Activated naive CD8-positive, alpha-beta T cell treated with anti-CD3 and anti-CD28 coated beads for 36 hours (primary cell): ENCODE measurements at regions not wholly inside any gene's neighbourhood (a gene's known extent, or its start where the extent isn't known, plus 50 kb on each side); places are given as distances from the start of the nearest gene placed in this dataset.

Experiments used
- DNase-seq: peaks from one replicate; pipeline ENCODE4 v3.0.0; 2021
- H3K27ac Mint-ChIP-seq: one replicate; pipeline ENCODE4 v1.8.0; 2022; ENCODE audit warnings: mild to moderate bottlenecking, moderate library complexity, mixed read lengths
- H3K27me3 Mint-ChIP-seq: one replicate; pipeline ENCODE4 v1.8.0; 2022; ENCODE audit warnings: mild to moderate bottlenecking, mixed read lengths
- H3K36me3 Mint-ChIP-seq: one replicate; pipeline ENCODE4 v1.8.0; 2021; ENCODE audit warnings: mild to moderate bottlenecking, mixed read lengths
- H3K4me1 Mint-ChIP-seq: one replicate; pipeline ENCODE4 v1.8.0; 2021; ENCODE audit warnings: mixed read lengths
- H3K4me3 Mint-ChIP-seq: one replicate; pipeline ENCODE4 v1.8.0; 2022; ENCODE audit warnings: mild to moderate bottlenecking, moderate library complexity, mixed read lengths
- H3K9me3 Mint-ChIP-seq: one replicate; pipeline ENCODE4 v1.8.0; 2022; ENCODE audit warnings: mixed read lengths

GRCh38 chr5:86039351-86039750, 578.4 kb upstream of the COX7C start:
- no peaks in the 10 kb centered on the region for H3K36me3 Mint-ChIP-seq
- no peak overlapping the region for H3K4me3 Mint-ChIP-seq
- H3K27ac Mint-ChIP-seq, result no peak overlapping the region
- no peaks in the 10 kb centered on the region for H3K27me3 Mint-ChIP-seq
- no peak for DNase-seq
- no peaks in the 10 kb centered on the region for H3K9me3 Mint-ChIP-seq
- H3K4me1 Mint-ChIP-seq, result no peaks in the 10 kb centered on the region

- no peak overlapping the region for H3K4me3 Mint-ChIP-seq
- H3K4me1 Mint-ChIP-seq, result no peaks in the 10 kb centered on the region
- no peaks in the 10 kb centered on the region for H3K27me3 Mint-ChIP-seq
- H3K36me3 Mint-ChIP-seq, result no peaks in the 10 kb centered on the region
- H3K9me3 Mint-ChIP-seq, result no peaks in the 10 kb centered on the region
- DNase-seq, result no peak
- H3K27ac Mint-ChIP-seq, result no peak overlapping the region
These were observed 547.0 kb upstream of the COX7C start for GRCh38 chr5:86070719-86071118.

- Mint-ChIP-seq H3K36me3 (no peaks in the 10 kb centered on the region), H3K4me1 (no peaks in the 10 kb centered on the region), H3K9me3 (no peaks in the 10 kb centered on the region), H3K27me3 (no peaks in the 10 kb centered on the region), H3K4me3 (no peak overlapping the region), H3K27ac (no peak overlapping the region)
- DNase-seq, result no peak
These were observed 543.4 kb upstream of the COX7C start for GRCh38 chr5:86074297-86074696.

- Mint-ChIP-seq H3K27ac (no peak overlapping the region), H3K27me3 (no peaks in the 10 kb centered on the region), H3K36me3 (no peaks in the 10 kb centered on the region), H3K9me3 (no peaks in the 10 kb centered on the region), H3K4me3 (no peak overlapping the region), H3K4me1 (no peaks in the 10 kb centered on the region)
- DNase-seq, result no peak
These were observed 542.6 kb upstream of the COX7C start for GRCh38 chr5:86075139-86075538.

GRCh38 chr5:86095092-86095491, 522.6 kb upstream of the COX7C start:
- no peak overlapping the region for H3K4me3 Mint-ChIP-seq
- DNase-seq, result no peak
- H3K4me1 Mint-ChIP-seq, result no peaks in the 10 kb centered on the region
- H3K27me3 Mint-ChIP-seq, result no peaks in the 10 kb centered on the region
- no peak overlapping the region for H3K27ac Mint-ChIP-seq
- H3K36me3 Mint-ChIP-seq, result no peaks in the 10 kb centered on the region
- no peaks in the 10 kb centered on the region for H3K9me3 Mint-ChIP-seq

- no peak overlapping the region for H3K27ac Mint-ChIP-seq
- H3K4me1 Mint-ChIP-seq, result no peaks in the 10 kb centered on the region
- no peak overlapping the region for H3K4me3 Mint-ChIP-seq
- DNase-seq, result no peak
- no peaks in the 10 kb centered on the region for H3K27me3 Mint-ChIP-seq
- no peaks in the 10 kb centered on the region for H3K9me3 Mint-ChIP-seq
- H3K36me3 Mint-ChIP-seq, result no peaks in the 10 kb centered on the region
These were observed 515.8 kb upstream of the COX7C start for GRCh38 chr5:86101966-86102365.

DNA sequence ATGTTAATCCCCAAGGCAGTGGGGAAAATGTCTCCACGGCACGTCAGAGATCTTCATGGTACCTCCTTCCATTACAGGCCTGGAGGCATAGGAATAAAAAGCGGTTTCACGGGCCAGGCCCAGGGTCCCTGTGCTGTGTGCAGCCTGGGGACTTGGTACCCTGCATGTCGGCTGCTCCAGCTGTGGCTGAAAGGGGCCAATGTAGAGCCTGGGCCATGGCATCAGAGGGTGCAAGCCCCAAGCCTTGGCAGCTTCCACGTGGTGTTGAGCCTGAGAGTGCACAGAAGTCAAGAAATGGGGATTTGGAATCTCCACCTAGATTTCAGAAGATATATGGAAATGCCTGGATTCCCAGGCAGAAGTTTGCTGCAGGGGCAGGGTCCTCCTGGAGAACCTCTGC, 508.9 kb upstream of the COX7C start:
- Mint-ChIP-seq H3K36me3 (no peaks in the 10 kb centered on the region), H3K4me3 (no peak overlapping the region), H3K27me3 (no peaks in the 10 kb centered on the region), H3K4me1 (no peaks in the 10 kb centered on the region), H3K9me3 (no peaks in the 10 kb centered on the region), H3K27ac (no peak overlapping the region)
- DNase-seq, result no peak

GRCh38 chr5:86112249-86112648, 505.5 kb upstream of the COX7C start:
- H3K4me3 Mint-ChIP-seq, result no peak overlapping the region
- H3K4me1 Mint-ChIP-seq, result no peaks in the 10 kb centered on the region
- no peaks in the 10 kb centered on the region for H3K9me3 Mint-ChIP-seq
- H3K36me3 Mint-ChIP-seq, result no peaks in the 10 kb centered on the region
- no peak overlapping the region for H3K27ac Mint-ChIP-seq
- DNase-seq, result no peak
- H3K27me3 Mint-ChIP-seq, result no peaks in the 10 kb centered on the region

DNA sequence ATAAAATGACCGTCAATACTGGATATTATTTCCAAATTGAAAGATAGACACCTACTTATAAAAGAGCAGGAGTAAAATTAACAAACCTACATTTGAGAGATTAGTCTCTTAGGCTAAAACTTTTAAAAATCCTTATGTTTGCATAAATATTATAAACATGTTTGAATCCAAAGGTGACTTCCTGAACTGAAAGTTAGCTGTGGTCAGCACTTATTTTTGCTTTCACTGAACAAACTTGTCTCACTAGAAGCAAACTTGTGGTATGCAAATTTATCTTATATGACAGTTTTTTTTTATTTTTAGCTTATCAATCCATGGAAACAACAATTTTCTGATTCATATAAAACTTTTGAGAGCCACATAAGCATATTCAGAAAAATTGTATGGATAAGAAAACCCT, 502.6 kb upstream of the COX7C start:
- Mint-ChIP-seq H3K27me3 (no peaks in the 10 kb centered on the region), H3K4me1 (no peaks in the 10 kb centered on the region), H3K27ac (no peak overlapping the region), H3K9me3 (no peaks in the 10 kb centered on the region), H3K4me3 (no peak overlapping the region), H3K36me3 (no peaks in the 10 kb centered on the region)
- no peak for DNase-seq

DNA sequence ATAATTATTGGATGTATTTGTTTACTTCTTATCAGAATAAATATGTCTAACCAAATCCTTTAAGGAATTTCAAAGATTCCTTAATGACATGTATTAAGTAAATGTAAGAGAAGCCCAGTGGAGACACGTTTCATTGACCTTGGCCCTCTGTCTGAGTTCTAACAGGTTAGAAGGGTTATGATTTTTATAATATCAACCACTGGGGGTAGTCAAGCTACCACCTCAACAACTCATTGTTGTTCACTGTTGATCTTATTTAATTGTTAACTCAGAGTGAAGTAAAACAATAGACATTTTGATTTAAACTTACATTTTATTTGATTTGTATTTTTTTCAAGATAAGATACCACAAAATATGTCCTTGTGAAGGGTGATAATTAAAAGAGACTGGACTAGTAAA, 499.2 kb upstream of the COX7C start:
- Mint-ChIP-seq H3K9me3 (no peaks in the 10 kb centered on the region), H3K4me3 (no peak overlapping the region), H3K4me1 (no peaks in the 10 kb centered on the region), H3K36me3 (no peaks in the 10 kb centered on the region), H3K27me3 (no peaks in the 10 kb centered on the region), H3K27ac (no peak overlapping the region)
- no peak for DNase-seq

DNA sequence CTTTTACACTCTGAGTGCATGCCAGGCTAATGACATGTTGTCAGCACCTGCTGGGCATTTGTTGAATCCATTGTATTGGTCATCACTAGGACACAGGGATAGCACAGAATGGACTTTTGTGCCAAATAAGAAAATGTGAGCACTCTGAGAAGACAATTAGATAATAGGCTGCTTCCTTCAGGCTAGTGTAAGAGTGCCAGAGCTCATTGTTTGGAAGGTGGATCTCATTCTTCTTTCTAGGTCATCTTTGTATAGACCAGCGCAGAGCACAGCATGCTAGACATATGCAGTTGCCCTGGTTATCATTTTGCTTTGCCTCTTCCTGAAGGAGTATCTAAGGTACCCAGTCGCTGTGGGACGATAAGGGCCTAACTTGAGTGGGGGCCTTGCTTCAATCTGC, 493.4 kb upstream of the COX7C start:
- no peak overlapping the region for H3K27ac Mint-ChIP-seq
- no peaks in the 10 kb centered on the region for H3K36me3 Mint-ChIP-seq
- H3K4me3 Mint-ChIP-seq, result no peak overlapping the region
- DNase-seq, result no peak
- H3K4me1 Mint-ChIP-seq, result no peaks in the 10 kb centered on the region
- H3K9me3 Mint-ChIP-seq, result no peaks in the 10 kb centered on the region
- no peaks in the 10 kb centered on the region for H3K27me3 Mint-ChIP-seq

- no peak overlapping the region for H3K27ac Mint-ChIP-seq
- no peaks in the 10 kb centered on the region for H3K9me3 Mint-ChIP-seq
- H3K4me1 Mint-ChIP-seq, result no peaks in the 10 kb centered on the region
- no peaks in the 10 kb centered on the region for H3K36me3 Mint-ChIP-seq
- no peak for DNase-seq
- no peak overlapping the region for H3K4me3 Mint-ChIP-seq
- no peaks in the 10 kb centered on the region for H3K27me3 Mint-ChIP-seq
These were observed 491.8 kb upstream of the COX7C start for GRCh38 chr5:86125731-86126601.

DNA sequence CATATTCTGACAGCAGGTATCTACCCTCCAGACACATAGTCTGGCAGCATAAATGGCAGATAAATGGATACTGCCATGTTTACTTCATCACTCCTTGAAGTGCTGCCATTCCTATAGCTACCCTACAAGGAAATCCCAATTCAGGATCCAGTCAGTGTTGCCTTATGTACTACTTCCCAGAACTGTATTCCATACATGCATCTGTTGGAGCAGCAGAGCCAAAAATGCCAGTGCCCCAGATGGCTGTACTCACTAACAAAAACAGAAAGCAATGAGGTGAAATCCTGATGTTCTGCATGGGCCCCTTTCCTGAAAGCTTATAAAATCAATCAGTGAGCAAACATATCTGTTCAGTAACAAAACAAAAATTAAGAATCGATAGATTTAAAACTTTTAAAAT, 490.0 kb upstream of the COX7C start:
- no peaks in the 10 kb centered on the region for H3K27me3 Mint-ChIP-seq
- H3K4me3 Mint-ChIP-seq, result no peak overlapping the region
- no peaks in the 10 kb centered on the region for H3K36me3 Mint-ChIP-seq
- no peak for DNase-seq
- H3K27ac Mint-ChIP-seq, result no peak overlapping the region
- no peaks in the 10 kb centered on the region for H3K4me1 Mint-ChIP-seq
- no peaks in the 10 kb centered on the region for H3K9me3 Mint-ChIP-seq

DNA sequence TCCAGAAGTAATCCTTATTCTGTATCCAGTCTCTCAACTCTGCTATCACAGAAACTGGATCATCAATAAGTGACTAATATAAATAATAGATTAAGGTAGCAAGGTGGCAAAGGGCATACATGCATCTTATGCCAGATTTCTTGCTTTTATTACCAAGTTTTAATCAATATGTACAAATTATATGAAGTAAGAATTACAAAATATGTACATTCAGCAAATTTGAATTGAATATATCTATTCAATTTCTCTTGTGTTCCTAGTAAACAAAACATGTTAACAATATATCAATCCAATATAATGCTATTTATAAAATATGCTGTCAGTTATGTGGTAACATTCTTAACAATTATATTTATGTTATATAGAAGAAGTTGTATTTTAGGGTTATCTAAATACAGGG, 488.7 kb upstream of the COX7C start:
- no peaks in the 10 kb centered on the region for H3K36me3 Mint-ChIP-seq
- H3K27ac Mint-ChIP-seq, result no peak overlapping the region
- H3K27me3 Mint-ChIP-seq, result no peaks in the 10 kb centered on the region
- no peak overlapping the region for H3K4me3 Mint-ChIP-seq
- H3K4me1 Mint-ChIP-seq, result no peaks in the 10 kb centered on the region
- H3K9me3 Mint-ChIP-seq, result no peaks in the 10 kb centered on the region
- DNase-seq, result no peak

DNA sequence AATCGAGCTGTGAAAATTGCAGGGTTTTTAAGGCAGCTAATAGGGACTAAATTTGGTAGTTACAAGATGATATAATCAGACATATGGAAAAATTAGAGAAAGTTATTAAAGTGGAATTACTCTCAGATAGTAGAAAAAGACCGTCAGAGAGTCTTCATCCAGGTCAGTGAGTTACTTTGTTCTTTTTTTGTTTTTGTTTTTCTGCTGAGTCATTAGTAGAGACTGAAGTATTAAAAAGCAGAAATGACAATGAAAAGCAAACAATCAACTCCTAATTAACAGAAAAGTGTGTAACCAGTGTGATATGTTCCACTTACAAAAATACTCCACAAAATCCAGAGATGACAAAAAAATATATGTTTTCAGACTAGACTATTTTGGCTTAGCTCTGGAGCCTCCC, 480.4 kb upstream of the COX7C start:
- Mint-ChIP-seq H3K36me3 (no peaks in the 10 kb centered on the region), H3K4me1 (no peaks in the 10 kb centered on the region), H3K9me3 (peaks cover 2% of the 10 kb centered on the region), H3K27ac (no peak overlapping the region), H3K27me3 (no peaks in the 10 kb centered on the region), H3K4me3 (no peak overlapping the region)
- no peak for DNase-seq

DNA sequence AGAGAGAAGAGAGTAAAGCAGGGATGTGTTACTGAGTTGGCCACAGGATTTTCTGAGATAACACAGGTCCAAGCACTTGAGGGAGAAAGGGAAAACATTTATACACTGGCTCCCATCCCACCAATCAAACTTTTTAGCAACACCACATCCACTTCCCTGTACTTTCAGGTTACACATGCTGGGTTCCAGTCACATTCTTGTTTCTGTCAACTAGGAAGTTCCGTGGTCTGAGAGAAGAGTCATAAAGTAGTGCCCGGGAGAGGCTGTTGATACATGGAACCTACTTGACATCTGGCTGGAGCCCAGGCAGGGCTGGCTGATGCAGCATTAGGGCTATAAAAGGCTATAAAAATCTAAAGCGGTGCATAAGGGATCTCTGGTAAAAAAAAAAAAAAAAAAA, 473.9 kb upstream of the COX7C start:
- Mint-ChIP-seq H3K4me3 (no peak overlapping the region), H3K4me1 (no peaks in the 10 kb centered on the region), H3K27me3 (no peaks in the 10 kb centered on the region)

More for the DNA sequence above, 473.9 kb upstream of the COX7C start:
- Mint-ChIP-seq H3K27ac (no peak overlapping the region), H3K36me3 (no peaks in the 10 kb centered on the region), H3K9me3 (peaks cover 6% of the 10 kb centered on the region)
- DNase-seq, result no peak
